ENCODE measurements at regions not wholly inside any gene's neighbourhood (a gene's known extent, or its start where the extent isn't known, plus 50 kb on each side); places are given as distances from the start of the nearest gene placed in this dataset.
"Not testable (repeated sequence)": the region's sequence is repeated elsewhere in the genome, so short reads cannot be mapped to it uniquely, and the experiment has no call there.

GRCh38 chrX:129318375-129318774 is 204.9 kb downstream of the SMARCA1 start:
- H3K4me3 ChIP-seq (ENCODE audit: low read depth, low read length) = no peak overlapping the region
- peak; percentile 11 for TF ChIP-seq CTCF (IDR thresholded peaks at IDR 0.05; ENCODE audit: low read depth, low read length, missing control alignments)
- no peak for DNase-seq (ENCODE audit: low read depth)

- H3K4me3 ChIP-seq (ENCODE audit: low read depth, low read length) = no peak overlapping the region
- TF ChIP-seq CTCF (IDR thresholded peaks at IDR 0.05; ENCODE audit: low read depth, low read length, missing control alignments) = no peak
- no peak for DNase-seq (ENCODE audit: low read depth)
These were observed 206.8 kb downstream of the SMARCA1 start for GRCh38 chrX:129316461-129316860.

GRCh38 chrX:129310000-129310399 is 213.3 kb downstream of the SMARCA1 start:
- no peak for TF ChIP-seq CTCF (IDR thresholded peaks at IDR 0.05; ENCODE audit: low read depth, low read length, missing control alignments)
- no peak for DNase-seq (ENCODE audit: low read depth)
- no peak overlapping the region for H3K4me3 ChIP-seq (ENCODE audit: low read depth, low read length)

- no peak for TF ChIP-seq CTCF (IDR thresholded peaks at IDR 0.05; ENCODE audit: low read depth, low read length, missing control alignments)
- H3K4me3 ChIP-seq (ENCODE audit: low read depth, low read length) = no peak overlapping the region
- DNase-seq (ENCODE audit: low read depth) = no peak
These were observed 260.4 kb downstream of the SMARCA1 start for GRCh38 chrX:129262912-129263311.

- not testable (repeated sequence) for DNase-seq (ENCODE audit: low read depth); H3K4me3 ChIP-seq (ENCODE audit: low read depth, low read length)
These were observed 267.8 kb downstream of the SMARCA1 start for GRCh38 chrX:129255516-129255915.

GRCh38 chrX:129249563-129249962 is 273.7 kb downstream of the SMARCA1 start:
- H3K4me3 ChIP-seq (ENCODE audit: low read depth, low read length) = no peak overlapping the region
- TF ChIP-seq CTCF (IDR thresholded peaks at IDR 0.05; ENCODE audit: low read depth, low read length, missing control alignments) = no peak
- no peak for DNase-seq (ENCODE audit: low read depth)

GRCh38 chrX:129247642-129248041 is 275.6 kb downstream of the SMARCA1 start:
- no peak overlapping the region for H3K4me3 ChIP-seq (ENCODE audit: low read depth, low read length)
- no peak for DNase-seq (ENCODE audit: low read depth)
- no peak for TF ChIP-seq CTCF (IDR thresholded peaks at IDR 0.05; ENCODE audit: low read depth, low read length, missing control alignments)

GRCh38 chrX:129239371-129239770 is 283.9 kb downstream of the SMARCA1 start:
- no peak for TF ChIP-seq CTCF (IDR thresholded peaks at IDR 0.05; ENCODE audit: low read depth, low read length, missing control alignments)
- no peak overlapping the region for H3K4me3 ChIP-seq (ENCODE audit: low read depth, low read length)
- no peak for DNase-seq (ENCODE audit: low read depth)

Measured in GM12864 (cell line).